IMR-90 (cell line): ENCODE measurements at regions not wholly inside any gene's neighbourhood (a gene's known extent, or its start where the extent isn't known, plus 50 kb on each side); places are given as distances from the start of the nearest gene placed in this dataset.

Experiments used
- CTCF ChIP-seq: conservative IDR thresholded peaks from 2 replicates; pipeline ENCODE4 v1.5.1; 2012; ENCODE audit warnings: mild to moderate bottlenecking, low read depth, low read length, improper control_type of control experiment
- RAD21 ChIP-seq: IDR thresholded peaks from 2 replicates; pipeline ENCODE4 v1.6.1; 2012; ENCODE audit warnings: low read length, improper control_type of control experiment
- USF2 ChIP-seq: fragments of 150-350 bp; IDR thresholded peaks from 2 replicates; pipeline ENCODE4 v1.6.1; 2017; ENCODE audit warnings: mild to moderate bottlenecking, antibody characterized with exemption, low read length, low read depth

- TF ChIP-seq RAD21 (no peak), CTCF (no peak), USF2 (no peak)
Observed at GRCh38 chr4:142933207-142933606, 87.1 kb upstream of the INPP4B start.
